ACHN (cell line): ENCODE measurements at regions not wholly inside any gene's neighbourhood (a gene's known extent, or its start where the extent isn't known, plus 50 kb on each side); places are given as distances from the start of the nearest gene placed in this dataset.

Experiments
- DNase-seq: peaks from one replicate; pipeline ENCODE4 v3.0.0-alpha.2; 2015
- in situ Hi-C: cut with HindIII; loops from 2 replicates; pipeline ENCODE4 v1.10.0; 2017; ENCODE audit warnings: low sequenced_read_pairs, low pct_ligation_motif_present, low pct_unique_long_range_greater_than_20kb

DNA sequence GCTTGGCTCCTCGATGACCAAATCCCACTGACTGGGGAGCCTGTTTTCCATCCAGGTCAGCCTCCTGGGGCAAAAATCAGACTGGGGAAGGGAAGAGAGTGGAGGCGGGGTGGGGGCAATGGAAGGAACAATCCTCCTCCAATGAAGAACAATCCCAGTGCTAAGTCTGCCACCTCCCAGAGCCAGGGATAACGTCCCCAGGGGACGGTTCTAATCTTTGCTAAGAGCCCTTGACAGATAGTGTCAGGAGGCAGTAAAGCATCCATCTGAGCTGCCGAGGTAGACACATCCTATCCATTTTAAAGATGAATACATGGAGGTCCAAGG lies 298.5 kb upstream of the MSX2 start:
- no peak for DNase-seq
- in situ Hi-C loops, result no loop called here

GRCh38 chr5:174426388-174426787 lies 298.0 kb upstream of the MSX2 start:
- DNase-seq, result no peak
- in situ Hi-C loops, result no loop called here

DNA sequence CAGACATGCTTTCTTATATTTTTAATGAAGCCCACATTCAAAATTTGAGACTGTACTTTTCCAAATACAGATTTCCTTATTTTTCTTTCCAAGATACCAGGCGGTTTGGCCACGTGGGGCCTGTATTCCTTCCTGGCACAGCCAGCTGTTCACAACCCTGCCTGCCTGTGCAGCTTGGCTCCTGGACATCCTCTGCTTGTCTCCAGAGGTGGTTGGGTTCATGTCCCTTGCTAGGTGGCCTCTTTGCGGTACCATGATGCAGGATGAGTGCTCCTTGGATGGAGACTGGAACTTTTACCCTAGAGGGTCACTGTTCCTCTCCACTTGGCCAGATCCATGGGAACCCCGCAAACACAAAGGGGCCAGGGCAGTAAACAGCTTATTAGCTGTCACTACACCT lies 297.5 kb upstream of the MSX2 start:
- no peak for DNase-seq
- in situ Hi-C loops, result no loop called here

DNA sequence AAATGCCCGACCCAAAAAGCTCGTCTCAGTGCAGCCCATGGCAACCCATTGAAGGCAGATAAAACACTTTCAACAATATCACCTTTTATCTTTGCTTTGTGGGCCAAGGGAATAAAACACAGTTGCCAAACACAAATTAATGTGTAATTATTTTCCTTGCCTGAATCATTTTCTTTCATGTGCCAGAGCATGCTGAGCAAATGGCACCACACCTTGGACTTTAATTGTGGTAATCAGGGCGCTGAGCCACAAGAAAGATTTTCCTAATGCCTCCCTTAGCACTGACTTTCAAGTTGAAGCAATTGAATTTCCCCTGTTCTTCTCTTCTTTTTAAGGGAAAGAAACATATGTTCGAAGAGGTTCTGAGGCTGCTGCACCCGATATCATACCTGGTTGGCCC lies 297.1 kb upstream of the MSX2 start:
- no peak for DNase-seq
- in situ Hi-C loops, result no loop called here

DNA sequence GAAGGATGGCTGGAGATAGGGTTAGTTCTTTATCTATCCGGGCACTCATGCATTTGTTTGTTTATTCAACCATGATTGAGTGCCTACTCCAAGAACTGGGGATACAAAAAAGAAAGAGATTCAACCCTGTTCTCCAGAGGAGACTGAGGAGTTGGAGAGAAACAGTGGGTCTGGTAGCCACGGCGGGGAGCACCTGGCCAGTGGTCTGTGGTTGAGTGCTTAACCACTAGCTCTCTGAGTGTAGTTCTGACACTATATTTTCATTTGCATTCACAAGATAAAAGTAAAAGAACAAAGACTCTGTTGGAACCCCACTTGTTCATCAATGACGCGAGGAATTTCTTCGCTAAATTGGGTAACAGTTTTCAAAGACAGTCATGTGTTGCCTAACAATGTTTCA lies 295.5 kb upstream of the MSX2 start:
- in situ Hi-C loops, result no loop called here
- DNase-seq, result no peak

- in situ Hi-C loops, result no loop called here
- no peak for DNase-seq
Observed at GRCh38 chr5:174430940-174431339, 293.4 kb upstream of the MSX2 start.

DNA sequence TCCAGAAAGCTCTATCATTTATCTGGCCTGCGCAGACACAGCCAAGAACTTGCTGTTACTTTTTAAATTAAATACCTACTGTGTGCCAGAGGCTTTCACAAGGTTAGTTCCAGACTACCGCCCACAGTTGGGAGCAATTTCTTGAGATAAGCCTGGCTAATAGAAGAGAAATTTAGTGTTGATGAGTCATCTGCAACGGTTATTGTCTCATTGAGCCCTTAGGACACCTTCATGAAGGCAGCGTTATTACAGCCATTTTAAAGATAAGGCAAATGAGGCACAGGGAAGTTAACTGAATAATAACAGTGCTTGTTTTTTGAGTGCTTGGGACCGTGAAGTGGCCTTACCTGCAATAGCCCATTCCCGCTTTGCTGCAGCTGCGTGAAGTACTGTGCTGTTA lies 292.9 kb upstream of the MSX2 start:
- in situ Hi-C loops, result no loop called here
- DNase-seq, result no peak

- DNase-seq, result no peak
- in situ Hi-C loops, result no loop called here
Observed at GRCh38 chr5:174433098-174433497, 291.3 kb upstream of the MSX2 start.

GRCh38 chr5:174436750-174437149 lies 287.6 kb upstream of the MSX2 start:
- in situ Hi-C loops, result no loop called here
- no peak for DNase-seq

GRCh38 chr5:174444479-174445188 lies 279.7 kb upstream of the MSX2 start:
- no peak for DNase-seq
- in situ Hi-C loops, result no loop called here

DNA sequence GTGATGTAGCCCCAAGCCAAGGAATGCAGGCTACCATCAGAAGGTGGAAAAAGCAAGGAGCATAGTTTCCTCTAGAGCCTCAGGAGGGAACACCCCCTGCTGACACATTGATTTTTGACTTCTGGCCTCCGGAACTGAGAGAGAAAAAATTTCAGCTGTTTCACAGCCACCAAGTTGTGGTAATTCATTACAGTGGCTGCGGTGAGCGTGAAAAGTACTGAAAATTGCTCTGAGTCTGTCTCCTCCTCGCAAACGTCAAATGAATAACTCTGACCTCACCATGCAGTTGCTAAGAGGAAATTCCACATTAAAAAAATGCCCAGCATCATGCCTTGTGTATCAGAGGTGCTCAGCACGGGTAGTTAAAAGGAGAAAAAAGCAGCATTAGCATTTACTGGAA lies 277.9 kb upstream of the MSX2 start:
- in situ Hi-C loops, result no loop called here
- no peak for DNase-seq

DNA sequence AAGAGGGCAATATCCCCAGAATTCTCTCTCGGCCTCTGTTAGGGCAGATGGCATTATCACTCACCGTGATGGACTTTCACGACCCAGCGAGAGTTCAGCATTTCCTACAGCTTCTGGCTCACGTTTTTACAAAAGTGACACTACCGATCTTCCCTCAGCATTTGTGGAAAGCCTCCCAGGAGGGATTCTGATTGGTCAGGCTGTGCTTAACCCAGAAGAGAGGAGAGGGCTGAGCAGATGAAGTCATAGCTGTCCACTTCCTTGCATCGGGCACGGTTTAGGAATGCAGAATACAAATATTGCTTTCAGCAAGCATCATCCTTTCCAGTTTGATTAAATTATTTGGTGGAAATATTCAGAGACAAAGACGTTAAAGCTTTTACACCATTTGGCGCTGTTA lies 277.4 kb upstream of the MSX2 start:
- in situ Hi-C loops, result no loop called here
- DNase-seq, result no peak

GRCh38 chr5:174448041-174448440 lies 276.3 kb upstream of the MSX2 start:
- in situ Hi-C loops, result no loop called here
- no peak for DNase-seq

DNA sequence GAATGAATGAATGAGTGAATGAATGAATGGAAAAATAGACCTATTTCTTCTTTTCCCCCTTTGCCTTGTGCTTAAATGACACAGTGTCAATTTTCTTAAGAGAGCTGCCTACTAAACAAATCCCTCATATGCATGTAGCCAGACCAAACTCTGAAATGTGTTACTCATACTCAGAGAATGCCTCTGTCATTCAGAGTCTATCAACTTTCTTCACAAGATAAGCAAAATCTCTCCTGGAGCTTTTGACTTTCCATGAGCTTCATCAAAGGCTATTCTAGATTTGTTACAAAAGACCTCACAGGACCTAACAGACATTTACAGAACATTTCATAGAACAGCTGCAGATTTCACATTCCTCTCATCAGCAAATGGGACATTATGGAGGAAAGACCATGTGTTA lies 275.7 kb upstream of the MSX2 start:
- in situ Hi-C loops, result no loop called here
- no peak for DNase-seq

DNA sequence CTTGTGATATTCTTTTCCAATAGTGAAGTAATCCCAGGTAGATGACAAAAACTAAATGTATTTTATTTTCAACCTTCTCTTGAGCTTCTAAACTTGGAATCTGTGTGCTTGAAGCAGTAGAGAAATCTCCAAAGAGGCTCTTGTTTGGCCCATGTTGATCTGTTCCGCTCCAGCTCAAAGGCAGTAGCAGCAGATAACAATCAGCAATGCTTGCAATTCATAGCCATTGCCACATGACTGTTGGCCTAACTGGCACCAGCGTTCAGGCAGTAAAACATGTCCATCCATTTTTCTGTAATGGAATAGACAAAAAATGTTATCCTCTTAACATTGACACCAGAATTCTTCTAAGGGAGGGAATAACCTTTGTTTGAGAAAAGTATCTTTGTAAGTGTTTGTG lies 270.7 kb upstream of the MSX2 start:
- no peak for DNase-seq
- in situ Hi-C loops, result no loop called here

DNA sequence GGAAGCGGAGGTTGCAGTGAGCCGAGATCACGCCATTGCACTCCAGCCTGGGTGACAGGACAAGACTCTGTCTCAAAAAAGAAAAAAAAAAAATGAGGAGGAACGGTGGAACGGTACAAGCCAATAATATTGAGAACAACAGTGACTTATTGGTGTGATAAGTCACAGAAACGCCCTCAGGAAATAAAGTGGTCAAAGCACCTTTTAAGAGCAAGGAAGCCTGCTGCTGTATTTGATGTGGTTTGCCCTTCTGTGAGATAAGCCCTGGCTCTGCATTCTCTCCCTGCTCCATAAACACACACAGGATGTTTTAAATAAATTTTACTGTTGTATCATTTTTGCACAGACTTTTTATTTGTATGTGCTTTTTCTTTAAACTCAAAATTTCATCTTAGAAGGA lies 269.9 kb upstream of the MSX2 start:
- no peak for DNase-seq

DNA sequence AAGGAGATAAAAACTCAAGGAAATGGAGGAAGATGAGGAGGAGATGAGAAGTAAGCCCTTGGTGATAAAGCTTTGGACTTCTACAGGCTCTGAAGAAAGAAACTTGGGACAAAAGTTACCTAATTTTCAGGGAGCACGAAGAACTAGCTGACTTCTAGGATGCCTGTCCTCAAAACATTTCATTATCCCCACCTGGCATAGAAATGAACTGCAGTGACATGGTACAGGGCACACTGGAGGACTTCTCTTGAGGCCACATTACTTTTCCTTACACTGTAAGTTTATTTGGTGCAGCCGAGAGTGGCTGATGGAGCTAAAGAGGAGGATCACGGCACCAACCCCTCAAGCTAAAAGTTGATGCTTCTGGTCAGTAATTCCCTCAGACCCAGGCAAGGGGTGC lies 269.5 kb upstream of the MSX2 start:
- DNase-seq, result no peak
- in situ Hi-C loops, result no loop called here

More for the DNA sequence above, 269.9 kb upstream of the MSX2 start:
- in situ Hi-C loops, result no loop called here

DNA sequence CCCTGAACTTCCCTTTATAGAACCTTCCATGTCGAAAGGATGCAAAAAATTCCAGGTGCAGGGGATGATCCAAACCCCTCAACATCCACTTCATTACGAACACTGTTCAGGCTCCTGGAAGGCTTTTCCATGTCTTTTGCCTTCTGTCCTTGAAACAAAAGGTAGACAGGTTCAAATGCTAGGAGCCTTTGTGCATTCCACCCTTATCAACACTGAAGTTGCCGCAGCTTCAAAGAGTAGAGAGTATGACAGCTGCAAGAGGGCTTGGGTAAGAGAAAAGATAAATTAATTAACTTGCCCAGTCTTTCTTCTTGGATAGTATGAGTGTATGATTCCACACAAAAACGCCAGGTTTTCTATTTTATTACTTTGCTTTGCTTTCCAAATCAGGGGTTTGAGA lies 269.1 kb upstream of the MSX2 start:
- no peak for DNase-seq
- in situ Hi-C loops, result no loop called here

DNA sequence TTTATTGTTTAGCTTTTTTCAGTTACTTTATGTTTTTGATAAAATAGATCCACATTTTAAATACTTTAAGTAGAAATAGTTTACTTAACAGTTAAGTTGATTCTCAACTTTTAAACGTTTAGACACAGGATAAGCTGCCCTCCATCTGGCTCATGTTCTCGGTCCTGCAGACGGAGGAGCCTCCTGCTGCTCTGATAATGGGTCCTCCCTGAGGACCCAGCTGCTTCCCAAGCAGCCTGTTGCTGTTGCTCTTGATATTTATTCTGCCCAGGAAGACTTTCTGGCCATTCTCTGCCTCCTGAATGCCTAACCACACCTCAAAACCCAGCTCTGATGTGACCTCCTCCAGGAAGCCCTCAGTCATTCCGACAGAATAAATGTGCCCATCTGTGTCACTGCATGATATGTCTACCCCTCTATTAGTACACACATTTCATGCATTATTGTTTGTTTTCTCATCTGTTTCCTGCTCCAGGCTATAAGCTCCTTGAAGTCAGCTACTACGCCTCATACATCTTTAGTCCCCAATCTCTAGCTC lies 267.2 kb upstream of the MSX2 start:
- in situ Hi-C loops, result no loop called here
- no peak for DNase-seq

- in situ Hi-C loops, result no loop called here
Observed at GRCh38 chr5:174459071-174459702, 265.2 kb upstream of the MSX2 start.

More at GRCh38 chr5:174459071-174459702, 265.2 kb upstream of the MSX2 start:
- DNase-seq, result no peak
